GM04503 (cell line): ENCODE measurements at regions not wholly inside any gene's neighbourhood (a gene's known extent, or its start where the extent isn't known, plus 50 kb on each side); places are given as distances from the start of the nearest gene placed in this dataset.
"Not testable (repeated sequence)": the region's sequence is repeated elsewhere in the genome, so short reads cannot be mapped to it uniquely, and the experiment has no call there.

Experiments
- DNase-seq: peaks from one replicate; pipeline ENCODE4 v3.0.0-alpha.2; 2012; ENCODE audit warnings: low read depth

DNA sequence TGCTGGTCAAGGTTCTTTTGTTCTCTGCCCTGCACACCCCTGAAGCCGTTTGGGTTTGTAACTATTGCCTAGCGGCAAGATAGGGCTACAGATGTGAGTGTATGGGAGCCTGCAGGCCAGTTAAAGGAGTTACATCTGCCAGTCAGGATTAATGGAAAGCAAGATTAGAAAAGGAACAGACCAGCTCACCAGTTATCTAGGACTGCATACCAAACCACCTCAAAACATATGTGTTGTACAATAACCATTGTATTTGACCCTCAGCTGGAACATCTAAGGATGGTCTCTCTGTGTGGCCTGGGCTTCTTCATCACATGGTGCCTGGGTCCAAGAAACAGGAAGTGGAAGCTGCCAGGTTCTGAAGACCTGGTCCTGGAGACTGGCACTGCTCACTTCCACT lies 52.5 kb upstream of the FBXO28 start:
- DNase-seq = no peak

DNA sequence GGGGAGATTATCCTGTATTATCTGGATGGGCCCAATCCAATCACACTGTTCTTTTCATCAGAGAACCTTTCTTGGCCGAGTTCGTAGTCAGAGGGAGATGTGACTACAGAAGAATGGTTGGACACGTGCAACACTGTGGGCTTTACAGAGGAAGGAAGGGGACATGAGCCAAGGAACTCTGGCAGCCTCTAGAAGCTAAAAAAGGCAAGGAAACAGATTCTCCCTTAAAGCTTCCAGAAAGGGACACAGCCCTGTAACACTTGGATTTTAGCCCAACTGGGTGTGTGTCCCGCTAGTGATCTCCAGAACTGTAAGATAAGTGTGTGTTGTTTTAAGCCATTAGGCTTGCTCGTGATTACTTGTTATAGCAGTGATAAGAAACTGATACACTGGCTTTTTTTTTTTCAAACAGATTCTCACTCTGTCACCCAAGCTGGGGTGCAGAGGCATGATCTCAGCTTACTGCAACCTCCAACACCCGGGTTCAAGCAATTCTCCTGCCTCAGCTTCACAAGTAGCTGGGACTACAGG lies 53.9 kb upstream of the FBXO28 start:
- DNase-seq = no peak

DNA sequence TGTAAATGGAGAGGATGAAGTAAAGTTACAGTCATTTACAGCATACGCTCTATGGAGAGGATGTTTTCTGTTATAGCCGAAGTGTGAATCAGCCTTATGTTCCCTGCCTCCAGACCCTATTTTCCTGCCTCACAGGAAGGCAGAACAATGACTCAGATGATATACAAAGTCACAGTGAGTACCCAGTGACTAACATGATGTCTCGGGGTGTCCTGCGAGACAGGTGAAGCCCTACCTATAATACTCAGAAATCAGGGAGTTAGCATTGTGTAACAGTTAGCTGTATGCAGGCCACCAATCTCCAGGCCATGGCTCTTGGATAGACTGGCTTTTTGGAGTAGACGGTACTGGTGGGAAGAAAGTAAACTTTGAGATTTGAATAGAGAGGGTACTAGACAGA lies 55.6 kb upstream of the FBXO28 start:
- no peak for DNase-seq

DNA sequence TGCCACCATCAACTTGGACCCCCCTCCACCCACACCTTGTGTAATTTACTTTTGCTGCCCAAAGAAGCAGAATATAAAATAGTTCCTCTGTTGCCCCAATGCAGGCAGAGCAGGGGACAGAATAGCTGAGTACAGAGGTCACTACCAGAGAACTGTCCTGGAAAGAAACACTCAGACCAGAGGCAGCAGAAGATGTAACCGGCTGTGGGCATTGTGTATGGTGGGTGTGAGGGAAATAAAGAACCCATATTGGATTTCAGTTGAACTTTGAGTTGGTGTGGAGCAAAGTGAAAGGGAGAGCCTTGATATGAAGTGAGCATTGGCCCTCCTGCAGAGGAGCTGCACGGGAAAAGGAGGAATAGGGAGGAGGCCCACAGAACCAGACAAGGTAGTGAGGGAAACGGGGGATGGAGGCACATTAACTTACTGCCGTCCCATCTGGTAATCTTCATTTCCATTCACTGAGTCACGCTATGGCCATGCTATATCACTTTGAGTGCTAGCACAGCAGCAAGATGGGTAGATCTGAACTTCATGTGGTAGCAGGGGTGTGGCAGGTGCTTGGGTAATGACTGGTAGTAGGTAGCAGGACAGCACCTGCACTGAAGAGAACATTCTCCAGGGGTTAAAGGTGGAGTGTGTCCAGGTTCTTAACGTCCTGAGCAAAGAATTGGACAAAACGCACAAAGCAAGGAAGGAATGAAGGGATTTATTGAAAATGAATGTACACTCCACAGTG lies 56.3 kb upstream of the FBXO28 start:
- DNase-seq = no peak

DNA sequence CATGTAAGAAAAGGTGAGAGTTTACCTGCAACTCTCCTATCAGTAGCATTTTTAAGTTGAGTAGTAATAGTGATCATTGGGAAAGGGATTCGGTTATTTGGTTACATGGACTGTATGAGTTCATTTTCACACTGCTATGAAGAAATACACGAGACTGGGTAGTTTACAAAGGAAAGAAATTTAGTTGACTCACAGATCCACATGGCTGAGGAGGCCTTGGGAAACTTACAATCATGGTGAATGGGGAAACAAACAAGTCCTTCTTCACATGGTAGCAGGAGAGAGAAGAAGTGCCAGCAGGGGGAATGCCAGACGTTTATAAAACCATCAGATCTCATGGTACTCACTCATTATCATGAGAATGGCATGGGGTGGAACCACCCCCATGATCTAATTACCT lies 59.3 kb upstream of the FBXO28 start:
- no peak for DNase-seq

DNA sequence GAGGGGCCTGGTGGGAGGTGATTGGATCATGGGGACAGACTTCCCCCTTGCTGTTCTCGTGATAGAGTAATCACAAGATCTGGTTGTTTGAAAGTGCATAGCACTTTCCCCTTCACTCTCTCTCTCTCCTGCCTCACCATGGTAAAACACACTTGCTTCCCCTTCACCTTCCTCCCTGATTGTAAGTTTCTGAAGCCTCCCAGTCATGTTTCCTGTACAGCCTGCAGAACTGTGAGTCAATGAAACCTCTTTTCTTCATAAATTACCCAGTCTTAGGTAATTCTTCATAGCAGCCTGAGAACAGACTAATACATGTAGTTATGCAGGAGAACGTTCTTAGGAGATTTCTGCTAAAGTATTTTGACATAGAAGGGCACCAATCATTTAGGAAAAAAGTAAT lies 59.9 kb upstream of the FBXO28 start:
- no peak for DNase-seq

DNA sequence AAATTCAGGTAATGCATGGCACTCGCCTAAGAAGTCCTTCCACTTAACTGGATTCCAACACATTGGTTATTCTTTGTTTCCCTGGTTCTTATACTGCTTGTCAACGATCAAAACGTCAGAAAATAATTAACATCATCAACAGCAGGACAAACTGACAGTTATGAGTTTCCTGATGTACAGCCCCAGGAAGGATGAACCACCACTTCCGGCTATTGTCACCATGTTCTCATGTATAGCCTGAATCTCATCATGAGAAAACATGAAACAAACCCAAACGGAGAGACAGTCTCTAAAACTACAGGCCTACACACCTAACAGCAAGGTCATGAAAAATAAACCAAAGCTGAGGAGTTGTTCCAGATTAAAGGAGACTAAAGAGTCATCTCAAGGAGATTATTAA lies 60.5 kb upstream of the FBXO28 start:
- no peak for DNase-seq

DNA sequence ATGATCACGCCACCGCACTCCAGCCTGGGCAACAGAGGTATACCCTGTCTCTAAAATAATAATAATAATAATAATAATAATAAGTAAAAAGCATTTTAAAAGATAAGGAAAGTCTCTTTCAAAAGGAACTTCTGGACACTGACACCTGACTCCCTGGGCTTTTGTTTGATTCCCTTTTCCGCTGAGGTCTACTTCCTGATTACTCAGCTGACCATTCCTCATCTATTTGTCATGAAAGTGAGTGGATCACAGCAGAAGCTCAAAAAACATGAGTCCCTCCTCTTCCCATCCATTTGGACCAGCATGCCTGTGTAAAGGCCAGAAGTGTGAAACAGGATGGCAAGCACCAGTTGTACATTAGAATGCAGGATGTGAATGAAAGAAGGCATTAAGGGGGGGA lies 61.1 kb upstream of the FBXO28 start:
- no peak for DNase-seq

DNA sequence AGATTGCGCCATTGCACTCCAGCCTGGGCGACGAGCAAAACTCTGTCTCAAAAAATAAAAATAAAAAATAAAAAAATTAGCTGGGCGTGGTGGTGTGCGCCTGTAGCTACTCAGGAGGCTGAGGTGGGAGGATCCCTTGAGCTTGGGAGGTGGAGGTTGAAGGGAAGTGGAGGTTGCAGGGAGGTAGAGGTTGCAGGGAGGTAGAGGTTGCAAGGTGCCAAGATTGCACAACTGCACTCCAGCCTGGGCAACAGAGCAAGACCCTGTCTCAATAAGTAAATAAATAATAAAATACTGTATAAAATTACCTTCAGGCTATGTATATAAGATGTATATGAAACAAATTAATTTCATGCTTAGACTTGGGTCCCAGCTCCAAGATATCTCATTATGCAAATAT lies 62.1 kb upstream of the FBXO28 start:
- DNase-seq = not testable (repeated sequence)

DNA sequence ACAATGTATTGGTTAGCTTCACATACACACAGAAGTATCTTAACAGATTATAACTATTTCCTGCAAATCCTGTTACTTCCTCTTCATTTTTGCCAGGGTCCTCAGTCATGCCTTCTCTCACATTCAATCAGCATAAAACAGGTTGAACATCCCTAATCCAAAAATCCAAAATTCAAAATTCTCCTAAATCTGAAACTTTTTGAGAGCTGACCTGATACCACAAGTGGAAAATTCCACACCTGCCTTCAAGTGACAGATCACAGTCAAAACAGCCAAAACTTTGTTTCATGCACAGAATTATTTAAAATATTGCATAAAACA lies 62.9 kb upstream of the FBXO28 start:
- no peak for DNase-seq

DNA sequence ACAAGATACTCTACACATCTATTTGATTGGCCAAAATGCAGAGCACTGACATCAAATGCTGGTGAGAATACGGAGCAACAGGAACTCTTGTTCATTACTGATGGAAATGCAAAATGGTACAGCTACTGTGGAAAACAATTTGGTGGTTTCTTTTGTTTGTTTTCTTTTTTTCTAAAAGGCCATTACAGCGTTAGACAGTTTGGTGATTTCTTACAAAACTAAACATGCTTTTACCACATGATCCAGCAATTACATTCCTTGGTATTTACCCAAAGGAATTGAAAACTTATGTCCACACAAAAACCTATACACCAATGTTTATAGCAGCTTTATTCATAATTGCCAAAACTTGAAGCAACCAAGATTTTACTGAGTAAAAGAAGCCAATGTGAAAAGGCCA lies 66.4 kb upstream of the FBXO28 start:
- DNase-seq = no peak

DNA sequence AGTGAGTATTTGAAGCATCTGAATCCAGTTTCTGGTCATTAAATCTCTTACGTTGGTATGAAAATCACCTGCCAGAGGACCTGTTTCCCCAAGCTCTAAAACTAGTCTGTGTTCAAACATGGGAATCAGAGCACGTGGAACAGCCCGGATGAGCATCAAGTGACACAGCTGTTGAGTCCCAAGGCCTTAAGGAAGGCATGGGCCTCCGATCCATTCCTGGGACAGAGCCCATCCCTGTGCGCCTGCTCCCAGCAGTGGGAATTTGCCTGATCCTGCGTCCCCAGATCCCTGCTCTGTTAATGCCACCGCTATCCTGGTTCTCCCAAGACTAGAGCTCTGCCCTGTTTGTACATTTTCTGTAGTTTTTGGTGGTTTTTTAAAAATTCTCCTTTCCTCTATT lies 68.4 kb upstream of the FBXO28 start:
- no peak for DNase-seq

DNA sequence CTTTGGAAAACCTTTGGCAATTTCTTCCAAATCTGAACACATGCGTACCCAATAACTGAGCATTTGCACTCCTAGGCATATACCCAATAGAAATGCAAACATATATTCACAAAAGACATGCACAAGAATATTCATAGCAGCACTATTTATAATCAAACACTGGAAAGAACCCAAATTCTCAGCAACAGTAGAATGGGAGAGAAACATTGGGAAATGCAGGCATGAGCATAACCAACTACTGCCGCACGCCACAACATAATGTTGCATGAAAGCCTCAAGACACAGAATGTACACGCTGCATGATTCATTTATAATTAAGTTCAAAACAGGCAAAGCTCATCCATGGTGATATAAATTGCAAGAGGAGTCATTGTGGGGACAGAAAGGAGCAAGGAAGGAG lies 69.5 kb upstream of the FBXO28 start:
- DNase-seq = no peak

DNA sequence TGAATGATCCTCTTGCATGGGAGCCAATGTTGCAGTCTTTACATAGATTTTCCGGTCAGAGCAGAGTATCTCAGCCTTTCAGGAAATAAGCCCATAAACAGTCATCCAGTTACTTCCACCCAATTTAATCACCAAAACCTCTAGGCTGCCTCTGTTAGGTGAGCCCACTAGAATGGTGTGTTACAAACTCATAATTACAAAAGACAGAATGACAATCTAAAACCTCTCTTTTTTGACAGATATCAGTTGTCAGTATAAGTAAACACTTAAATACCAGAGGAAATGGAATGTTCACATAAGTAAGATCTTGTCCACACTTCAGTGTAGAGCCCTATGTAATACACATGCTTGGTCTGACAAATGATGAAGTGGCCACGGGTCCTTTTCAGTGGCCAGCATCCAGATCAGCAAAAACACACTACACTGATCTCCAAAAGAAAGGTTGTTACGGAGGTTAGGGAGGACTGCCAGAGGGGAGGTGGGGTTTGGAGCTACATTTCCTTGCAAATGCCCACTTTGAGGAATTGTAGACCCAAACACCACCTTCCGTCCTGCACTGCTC lies 71.3 kb upstream of the FBXO28 start:
- no peak for DNase-seq

DNA sequence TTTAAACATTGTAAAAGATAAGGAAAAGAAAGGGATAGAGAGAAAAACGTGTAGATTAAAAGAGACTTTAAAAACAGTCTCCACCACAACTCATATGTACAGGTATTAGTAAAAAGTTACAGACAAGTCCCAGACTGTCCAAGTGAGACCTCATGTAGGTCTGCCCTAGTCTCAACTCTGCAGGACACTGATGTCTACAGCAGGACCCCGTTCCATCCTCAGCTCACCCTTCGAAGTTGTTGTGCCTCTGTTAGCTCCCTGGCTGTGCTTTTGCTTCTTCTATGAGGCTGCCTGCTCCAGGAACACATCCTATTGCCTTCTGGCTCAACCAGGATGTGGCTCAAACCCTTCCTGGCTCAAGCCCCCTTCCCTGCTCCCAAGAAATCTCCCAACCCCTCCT lies 72.9 kb upstream of the FBXO28 start:
- DNase-seq = no peak

DNA sequence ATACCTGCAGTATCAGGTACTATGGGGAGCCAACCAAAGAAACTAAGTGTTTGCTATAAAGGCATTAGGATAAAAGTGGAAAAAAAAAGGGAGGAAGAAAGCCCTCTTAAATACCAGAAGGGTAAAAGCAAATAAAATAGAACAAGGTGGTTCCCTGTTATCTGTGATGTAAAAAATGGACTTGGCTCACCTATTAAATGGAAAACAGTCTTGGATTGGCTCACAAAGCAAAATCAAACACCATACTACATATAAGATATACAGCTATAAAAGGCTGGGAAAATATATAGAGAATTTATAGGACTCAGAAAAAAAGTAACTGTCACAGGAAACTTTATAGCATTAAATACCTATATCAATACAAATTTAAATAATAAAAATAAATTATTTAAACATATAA lies 73.5 kb upstream of the FBXO28 start:
- DNase-seq = not testable (repeated sequence)

DNA sequence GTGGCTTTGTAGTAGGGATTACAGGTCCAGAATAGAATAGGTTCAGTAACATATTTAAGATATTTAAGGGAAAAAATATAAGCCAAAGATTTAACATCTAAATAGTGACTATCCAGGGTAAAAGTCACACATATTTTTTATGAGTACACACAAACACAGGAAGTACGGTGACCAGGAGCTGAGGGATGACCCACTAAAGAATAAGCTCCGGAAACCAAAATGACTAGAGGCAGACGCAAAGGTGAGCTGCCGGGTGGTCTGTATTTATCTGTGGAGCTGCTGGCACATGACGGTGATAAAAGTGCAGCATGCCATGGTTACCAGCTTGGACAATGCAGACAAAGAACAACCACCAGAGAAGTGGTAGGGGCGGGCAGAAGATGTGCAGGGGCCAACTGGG lies 73.9 kb upstream of the FBXO28 start:
- DNase-seq = not testable (repeated sequence)

DNA sequence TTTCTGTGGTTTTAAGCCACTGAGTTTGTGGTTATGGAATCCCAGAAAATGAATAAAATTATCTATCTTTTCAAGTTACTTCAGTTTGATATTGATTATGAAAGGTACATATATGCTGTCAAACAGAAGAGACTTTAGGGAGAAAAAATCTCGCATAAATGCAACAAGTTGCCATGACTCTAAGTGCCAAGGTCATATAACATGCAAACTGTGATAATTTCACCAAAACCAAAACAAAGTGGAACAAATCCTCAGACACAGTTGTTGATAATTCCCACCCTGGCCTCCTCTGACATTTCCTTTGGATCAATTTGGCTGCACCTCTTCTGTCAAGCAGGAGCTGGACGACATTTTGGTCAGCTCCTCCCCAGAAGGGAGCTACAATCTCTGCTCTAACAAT lies 75.1 kb upstream of the FBXO28 start:
- DNase-seq = not testable (repeated sequence)

DNA sequence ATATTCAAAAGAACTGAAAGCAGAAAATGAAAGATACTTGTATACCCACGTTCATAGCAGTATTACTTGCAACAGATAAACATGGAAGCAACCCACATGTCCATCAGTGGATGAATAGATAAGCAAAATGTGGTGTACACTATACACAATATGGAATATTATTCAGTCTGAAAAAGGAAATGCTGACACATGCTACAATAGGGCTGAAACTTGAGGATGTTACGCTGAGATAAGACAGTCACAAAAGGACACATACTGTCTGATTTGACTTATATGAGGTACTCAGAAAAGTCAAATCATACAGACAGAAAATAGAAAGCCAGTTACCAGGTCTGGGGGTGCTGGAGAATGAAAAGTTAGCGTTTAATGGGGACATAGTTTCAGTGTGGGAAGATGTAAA lies 76.5 kb upstream of the FBXO28 start:
- not testable (repeated sequence) for DNase-seq

DNA sequence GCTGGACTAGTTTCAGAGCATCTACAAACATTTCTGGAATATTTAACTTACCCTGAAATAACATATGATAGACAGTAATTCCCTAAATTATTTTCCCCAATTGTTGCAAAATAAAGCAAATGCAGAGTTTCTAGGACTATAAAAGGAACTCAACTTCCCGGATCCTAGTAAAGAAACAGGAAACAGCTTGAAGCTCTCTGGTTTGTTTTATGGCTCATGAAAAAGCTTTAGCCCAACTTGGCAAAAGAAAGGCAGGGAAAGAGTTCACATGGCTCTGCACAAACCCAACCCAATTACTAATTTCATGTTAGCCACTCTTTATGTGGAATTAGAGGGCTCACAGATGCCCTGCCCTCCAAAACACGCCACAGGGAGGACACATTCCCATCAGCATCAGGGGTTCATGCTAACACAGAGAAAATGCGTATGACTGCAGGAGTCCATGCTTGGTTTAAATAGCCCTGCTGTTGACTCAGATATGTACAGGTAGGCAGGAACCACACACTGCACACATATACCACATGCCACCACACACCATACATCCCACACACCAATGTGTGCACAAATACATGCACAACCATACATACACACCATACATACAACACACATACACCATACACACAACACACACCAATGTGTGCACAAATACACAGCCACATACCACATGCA lies 81.2 kb upstream of the FBXO28 start:
- not testable (repeated sequence) for DNase-seq

DNA sequence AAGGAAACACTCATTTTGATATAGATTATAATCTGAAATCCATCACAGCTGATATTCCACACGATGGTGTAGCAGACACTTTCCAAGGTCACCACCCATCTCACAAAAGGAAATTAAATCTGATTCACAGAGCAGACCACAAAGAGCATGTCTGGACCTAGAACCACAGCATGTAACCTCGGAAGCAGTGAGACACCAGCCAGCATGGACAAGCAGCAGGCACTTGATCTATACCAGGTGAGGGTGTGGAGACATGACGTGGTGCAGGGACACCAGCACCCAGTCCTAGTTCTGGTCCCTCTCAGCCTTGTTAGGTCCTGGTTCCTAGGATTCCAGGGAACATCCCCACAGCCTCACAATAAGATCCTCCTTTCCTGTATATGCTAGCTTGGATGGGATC lies 81.9 kb upstream of the FBXO28 start:
- DNase-seq = not testable (repeated sequence)

DNA sequence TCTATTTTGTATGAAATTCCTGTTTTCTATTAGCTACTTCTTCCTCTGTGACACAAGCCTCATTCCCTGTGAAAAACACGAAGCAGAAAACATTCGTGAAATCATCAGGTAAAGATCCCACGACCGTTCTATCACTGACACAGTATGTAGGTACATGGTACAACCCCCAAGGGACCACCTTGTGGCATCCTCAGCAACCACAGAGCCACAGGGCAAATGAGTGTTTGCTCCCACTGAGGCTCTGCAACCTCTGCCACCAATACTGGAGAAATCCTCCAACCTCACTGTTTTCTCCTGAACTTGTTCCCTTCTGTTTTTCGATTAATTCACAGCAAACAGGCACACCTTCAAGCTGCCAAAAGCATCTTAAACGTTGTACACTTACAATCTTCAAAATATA lies 83.7 kb upstream of the FBXO28 start:
- DNase-seq = not testable (repeated sequence)

DNA sequence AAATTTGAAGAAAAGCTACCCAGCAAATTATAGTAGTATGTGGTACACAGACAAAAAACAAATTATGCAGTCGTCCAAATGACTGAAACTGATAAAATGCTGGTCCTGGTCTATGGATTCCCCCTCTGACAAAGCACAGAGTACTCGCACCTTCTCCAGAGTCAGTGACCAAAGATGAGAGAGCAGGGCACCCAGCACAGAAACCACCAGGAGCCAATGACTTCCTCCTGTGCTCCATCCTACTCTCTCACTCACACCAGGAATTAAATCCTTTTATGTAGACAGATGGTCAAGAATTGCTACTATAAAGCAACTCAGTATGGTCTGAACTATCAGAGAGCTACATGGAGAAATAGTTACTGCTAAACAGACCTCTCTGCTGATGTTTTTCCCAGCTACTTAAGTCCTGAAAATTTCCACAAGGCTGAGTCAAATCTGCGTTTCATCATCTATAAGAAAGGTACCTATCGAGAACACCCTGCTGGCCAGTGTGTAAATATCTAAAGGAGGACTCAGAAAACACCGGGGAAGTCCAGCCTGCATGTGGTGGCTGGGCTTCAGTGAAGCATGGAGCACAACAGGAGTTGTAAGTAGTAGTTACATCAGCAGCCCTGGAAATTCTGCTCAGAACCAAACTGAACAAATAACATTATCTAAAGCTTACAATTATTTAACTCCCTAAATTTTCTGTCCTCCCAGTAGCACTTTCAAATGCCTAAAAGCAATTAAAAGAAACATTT lies 84.5 kb upstream of the FBXO28 start:
- DNase-seq = not testable (repeated sequence)
